Nephron (organoid): ENCODE measurements at regions not wholly inside any gene's neighbourhood (a gene's known extent, or its start where the extent isn't known, plus 50 kb on each side); places are given as distances from the start of the nearest gene placed in this dataset.

ENCODE experiments used
- H3K27ac Mint-ChIP-seq, 3 experiments: 2 replicates each; pipeline ENCODE4 v1.8.0; 2020; ENCODE audit warnings: mixed read lengths in 3 of 3, mild to moderate bottlenecking in 2 of 3, moderate library complexity in 1 of 3
- H3K27me3 Mint-ChIP-seq: 2 replicates; pipeline ENCODE4 v1.8.0; 2021; ENCODE audit warnings: low read depth, mild to moderate bottlenecking, moderate library complexity, mixed read lengths
- H3K36me3 Mint-ChIP-seq: 2 replicates; pipeline ENCODE4 v1.8.0; 2020; ENCODE audit warnings: low read depth, mixed read lengths
- H3K4me1 Mint-ChIP-seq: 2 replicates; pipeline ENCODE4 v1.8.0; 2020; ENCODE audit warnings: mixed read lengths
- H3K4me3 Mint-ChIP-seq, 3 experiments: 2 replicates each; pipeline ENCODE4 v1.8.0; 2020; ENCODE audit warnings: mild to moderate bottlenecking in 3 of 3, mixed read lengths in 3 of 3, moderate library complexity in 2 of 3
- H3K9me3 Mint-ChIP-seq: 2 replicates; pipeline ENCODE4 v1.8.0; 2020; ENCODE audit warnings: mixed read lengths
- CTCF ChIP-seq, 3 experiments: fragments of 200-600 bp; sonication (generic); IDR thresholded peaks; one replicate each; pipeline ENCODE4 v1.5.0; 2021; ENCODE audit warnings: antibody characterized with exemption in 3 of 3; ENCODE audit not compliant: unreplicated experiment in 3 of 3

DNA sequence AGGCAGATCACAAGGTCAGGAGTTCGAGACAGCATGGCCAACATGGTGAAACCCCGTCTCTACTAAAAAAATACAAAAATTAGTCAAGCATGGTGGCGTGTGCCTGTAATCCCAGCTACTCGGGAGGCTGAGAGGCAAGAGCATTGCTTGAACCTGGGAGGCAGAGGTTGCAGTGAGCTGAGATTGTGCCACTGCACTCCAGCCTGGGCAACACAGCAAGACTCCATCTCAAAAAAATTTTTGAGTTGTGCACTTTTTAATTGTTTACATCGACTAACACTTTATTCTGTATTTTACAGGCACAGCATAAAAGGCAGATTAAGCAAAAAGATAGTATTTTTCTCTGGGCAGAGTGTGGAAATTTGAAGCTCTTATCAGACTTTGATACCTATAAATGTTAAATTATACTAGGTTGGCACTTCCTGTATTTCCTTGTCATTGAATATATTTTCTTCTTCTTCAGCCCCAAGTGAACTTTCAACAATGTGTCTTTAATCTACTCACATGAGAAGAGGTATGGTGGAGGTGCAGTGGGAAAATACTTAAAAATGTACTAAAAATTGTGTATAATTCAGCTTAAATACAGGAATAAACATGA is 180.6 kb upstream of the ELL2 start:
- no peaks in the 10 kb centered on the region for H3K36me3 Mint-ChIP-seq
- no peaks in the 10 kb centered on the region for H3K9me3 Mint-ChIP-seq
- H3K27ac Mint-ChIP-seq = no peak overlapping the region
- no peak overlapping the region for H3K4me3 Mint-ChIP-seq
- H3K27me3 Mint-ChIP-seq = peaks cover 3% of the 10 kb centered on the region
- H3K4me1 Mint-ChIP-seq = no peaks in the 10 kb centered on the region
- TF ChIP-seq CTCF (IDR thresholded peaks at IDR 0.05; ENCODE audit: unreplicated experiment in 3 of 3) = no peak

DNA sequence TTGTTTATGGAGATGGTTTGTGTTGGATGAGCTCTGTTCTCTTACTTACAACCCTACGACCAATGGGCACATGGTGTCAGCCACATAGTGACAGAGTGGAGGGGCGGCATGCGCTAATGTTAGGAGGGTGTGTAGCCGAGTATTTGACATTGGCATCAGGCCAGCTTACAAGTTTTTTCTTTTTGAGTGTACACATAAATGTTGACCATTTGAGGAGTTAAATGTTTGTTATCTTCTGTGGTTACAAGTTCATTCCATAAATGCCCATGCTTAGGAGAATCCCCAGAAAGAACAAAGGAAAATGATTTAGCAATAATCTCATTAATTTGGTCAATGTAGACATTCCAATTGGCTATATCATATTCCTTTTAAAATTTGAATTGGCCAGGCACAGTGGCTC is 180.1 kb upstream of the ELL2 start:
- no peak for TF ChIP-seq CTCF (IDR thresholded peaks at IDR 0.05; ENCODE audit: unreplicated experiment in 3 of 3)
- no peak overlapping the region for H3K27ac Mint-ChIP-seq
- peaks cover 3% of the 10 kb centered on the region for H3K27me3 Mint-ChIP-seq
- H3K9me3 Mint-ChIP-seq = no peaks in the 10 kb centered on the region
- no peaks in the 10 kb centered on the region for H3K36me3 Mint-ChIP-seq
- no peak overlapping the region for H3K4me3 Mint-ChIP-seq
- no peaks in the 10 kb centered on the region for H3K4me1 Mint-ChIP-seq

DNA sequence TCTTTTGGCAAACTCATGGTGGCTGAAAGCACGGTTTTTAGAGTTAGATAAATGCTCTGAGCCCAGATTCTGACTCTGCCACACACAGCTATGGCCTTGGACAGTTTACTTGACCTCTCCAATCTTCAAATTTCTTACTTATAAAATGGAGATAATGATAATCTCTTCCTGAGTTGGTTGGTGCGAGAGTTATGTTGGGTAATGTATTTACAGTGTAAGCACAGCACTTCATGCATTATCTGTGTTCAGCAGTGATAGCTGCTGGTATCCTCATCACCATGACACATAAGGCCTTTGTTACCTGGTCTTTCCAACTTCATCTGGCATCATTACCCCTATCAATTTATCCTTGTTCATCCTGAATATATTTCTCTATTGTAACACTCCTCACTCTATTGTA is 178.8 kb upstream of the ELL2 start:
- H3K27ac Mint-ChIP-seq = no peak overlapping the region
- H3K9me3 Mint-ChIP-seq = no peaks in the 10 kb centered on the region
- H3K4me1 Mint-ChIP-seq = no peaks in the 10 kb centered on the region
- no peak for TF ChIP-seq CTCF (IDR thresholded peaks at IDR 0.05; ENCODE audit: unreplicated experiment in 3 of 3)
- H3K27me3 Mint-ChIP-seq = peaks cover 3% of the 10 kb centered on the region
- no peaks in the 10 kb centered on the region for H3K36me3 Mint-ChIP-seq
- no peak overlapping the region for H3K4me3 Mint-ChIP-seq

- Mint-ChIP-seq H3K27ac (no peak overlapping the region), H3K9me3 (no peaks in the 10 kb centered on the region), H3K4me1 (no peaks in the 10 kb centered on the region), H3K4me3 (no peak overlapping the region), H3K27me3 (peaks cover 3% of the 10 kb centered on the region), H3K36me3 (no peaks in the 10 kb centered on the region)
- TF ChIP-seq CTCF (IDR thresholded peaks at IDR 0.05; ENCODE audit: unreplicated experiment in 3 of 3) = no peak
These were observed 178.4 kb upstream of the ELL2 start for GRCh38 chr5:96140084-96140483.

DNA sequence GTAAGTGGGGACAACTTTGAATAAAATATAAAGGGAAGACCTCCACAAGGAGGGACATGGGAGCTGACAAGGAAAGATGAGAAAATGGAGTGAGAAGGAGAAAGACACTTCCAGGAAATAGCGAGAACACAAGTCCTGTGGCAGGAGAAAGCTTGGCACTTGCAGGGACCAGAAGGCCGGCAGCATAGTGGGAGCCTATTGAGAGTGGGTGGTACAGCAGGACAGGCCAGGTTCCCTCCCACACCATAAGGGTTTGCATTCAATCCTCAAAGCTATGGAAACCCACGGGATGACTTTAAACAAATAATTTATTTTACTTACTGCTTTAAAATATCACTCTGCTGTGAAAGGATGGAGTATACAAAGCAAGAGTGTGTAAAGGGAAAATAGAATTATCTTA is 173.2 kb upstream of the ELL2 start:
- Mint-ChIP-seq H3K27ac (no peak overlapping the region), H3K9me3 (no peaks in the 10 kb centered on the region), H3K4me3 (no peak overlapping the region), H3K36me3 (no peaks in the 10 kb centered on the region), H3K4me1 (peaks cover 5% of the 10 kb centered on the region), H3K27me3 (no peaks in the 10 kb centered on the region)
- TF ChIP-seq CTCF (IDR thresholded peaks at IDR 0.05; ENCODE audit: unreplicated experiment in 3 of 3) = no peak

GRCh38 chr5:96133341-96134079 is 171.9 kb upstream of the ELL2 start:
- H3K27me3 Mint-ChIP-seq = no peaks in the 10 kb centered on the region

More at GRCh38 chr5:96133341-96134079, 171.9 kb upstream of the ELL2 start:
- no peak for TF ChIP-seq CTCF (IDR thresholded peaks at IDR 0.05; ENCODE audit: unreplicated experiment in 3 of 3)
- H3K36me3 Mint-ChIP-seq = no peaks in the 10 kb centered on the region
- peaks cover 5% of the 10 kb centered on the region for H3K4me1 Mint-ChIP-seq
- no peaks in the 10 kb centered on the region for H3K9me3 Mint-ChIP-seq
- H3K27ac Mint-ChIP-seq = no peak overlapping the region
- no peak overlapping the region for H3K4me3 Mint-ChIP-seq
